ENCODE measurements at regions not wholly inside any gene's neighbourhood (a gene's known extent, or its start where the extent isn't known, plus 50 kb on each side); places are given as distances from the start of the nearest gene placed in this dataset.

GRCh38 chr12:114742363-114742762 lies 58.4 kb upstream of the TBX3 start:
- Histone ChIP-seq H4K20me1 (ENCODE audit: insufficient read depth, low read length, poor library complexity, severe bottlenecking) (no peaks in the 10 kb centered on the region), H3K9me3 (ENCODE audit: insufficient read depth, low read depth, low read length) (no peaks in the 10 kb centered on the region; the same call in 1 of the 2 replicates), H3F3A (ENCODE audit: low read depth) (no peaks in the 10 kb centered on the region), H3K79me2 (ENCODE audit: insufficient read depth, low read length) (no peaks in the 10 kb centered on the region), H3K9ac (ENCODE audit: low read depth, low read length, poor library complexity, severe bottlenecking) (no peak overlapping the region), H3K4me3 (ENCODE audit: low read length, poor library complexity, severe bottlenecking) (no peak overlapping the region), H3K9me2 (replicated peaks; ENCODE audit: low read depth, low read length) (no peaks in the 10 kb centered on the region), H3K27me3 (ENCODE audit: insufficient read depth, low read length, poor library complexity, severe bottlenecking) (no peaks in the 10 kb centered on the region), H3K4me2 (ENCODE audit: low read depth, low read length, poor library complexity, severe bottlenecking) (no peak overlapping the region), H2AFZ (ENCODE audit: low read length) (no peak overlapping the region), H3K4me1 (ENCODE audit: insufficient read depth, low read length, poor library complexity, severe bottlenecking) (no peaks in the 10 kb centered on the region), H3K36me3 (ENCODE audit: insufficient read depth, low read length) (no peaks in the 10 kb centered on the region)
- no peak for TF ChIP-seq EZH2phosphoT487 (IDR thresholded peaks at IDR 0.05; ENCODE audit: borderline replicate concordance)
- no peak for TF ChIP-seq CTCF (conservative IDR thresholded peaks at IDR 0.05; ENCODE audit: low read length)

- H3K9me3 ChIP-seq (ENCODE audit: insufficient read depth, low read depth, low read length): no peaks in the 10 kb centered on the region; the same call in 1 of the 2 replicates
- no peaks in the 10 kb centered on the region for H4K20me1 ChIP-seq (ENCODE audit: insufficient read depth, low read length, poor library complexity, severe bottlenecking)
- no peaks in the 10 kb centered on the region for H3K27me3 ChIP-seq (ENCODE audit: insufficient read depth, low read length, poor library complexity, severe bottlenecking)
- TF ChIP-seq EZH2phosphoT487 (IDR thresholded peaks at IDR 0.05; ENCODE audit: borderline replicate concordance) (no peak), CTCF (conservative IDR thresholded peaks at IDR 0.05; ENCODE audit: low read length) (no peak)
- H3K79me2 ChIP-seq (ENCODE audit: insufficient read depth, low read length): no peaks in the 10 kb centered on the region
- H3K4me2 ChIP-seq (ENCODE audit: low read depth, low read length, poor library complexity, severe bottlenecking): no peak overlapping the region
- no peak overlapping the region for H3K9ac ChIP-seq (ENCODE audit: low read depth, low read length, poor library complexity, severe bottlenecking)
- no peaks in the 10 kb centered on the region for H3K36me3 ChIP-seq (ENCODE audit: insufficient read depth, low read length)
- H3K9me2 ChIP-seq (replicated peaks; ENCODE audit: low read depth, low read length): no peaks in the 10 kb centered on the region
- H2AFZ ChIP-seq (ENCODE audit: low read length): no peak overlapping the region
- H3K4me1 ChIP-seq (ENCODE audit: insufficient read depth, low read length, poor library complexity, severe bottlenecking): no peaks in the 10 kb centered on the region
- no peaks in the 10 kb centered on the region for H3F3A ChIP-seq (ENCODE audit: low read depth)
- H3K4me3 ChIP-seq (ENCODE audit: low read length, poor library complexity, severe bottlenecking): no peak overlapping the region
Observed at GRCh38 chr12:114741940-114742339, 58.0 kb upstream of the TBX3 start.

- Histone ChIP-seq H4K20me1 (ENCODE audit: insufficient read depth, low read length, poor library complexity, severe bottlenecking) (no peaks in the 10 kb centered on the region), H3K9me2 (replicated peaks; ENCODE audit: low read depth, low read length) (no peaks in the 10 kb centered on the region), H3K9ac (ENCODE audit: low read depth, low read length, poor library complexity, severe bottlenecking) (no peak overlapping the region), H3K79me2 (ENCODE audit: insufficient read depth, low read length) (no peaks in the 10 kb centered on the region), H3K4me2 (ENCODE audit: low read depth, low read length, poor library complexity, severe bottlenecking) (no peak overlapping the region), H3K4me1 (ENCODE audit: insufficient read depth, low read length, poor library complexity, severe bottlenecking) (no peaks in the 10 kb centered on the region), H3K36me3 (ENCODE audit: insufficient read depth, low read length) (no peaks in the 10 kb centered on the region), H3K4me3 (ENCODE audit: low read length, poor library complexity, severe bottlenecking) (no peak overlapping the region), H3F3A (ENCODE audit: low read depth) (no peaks in the 10 kb centered on the region), H2AFZ (ENCODE audit: low read length) (no peak overlapping the region), H3K9me3 (ENCODE audit: insufficient read depth, low read depth, low read length) (no peaks in the 10 kb centered on the region; the same call in 1 of the 2 replicates), H3K27me3 (ENCODE audit: insufficient read depth, low read length, poor library complexity, severe bottlenecking) (no peaks in the 10 kb centered on the region)
- TF ChIP-seq CTCF (conservative IDR thresholded peaks at IDR 0.05; ENCODE audit: low read length) (no peak), EZH2phosphoT487 (IDR thresholded peaks at IDR 0.05; ENCODE audit: borderline replicate concordance) (no peak)
Observed at GRCh38 chr12:114740448-114740847, 56.5 kb upstream of the TBX3 start.

All from Loucy (cell line).